GM10266 (cell line): ENCODE measurements at regions not wholly inside any gene's neighbourhood (a gene's known extent, or its start where the extent isn't known, plus 50 kb on each side); places are given as distances from the start of the nearest gene placed in this dataset.

Experiments
- DNase-seq: peaks from one replicate; pipeline ENCODE4 v3.0.0; 2012; ENCODE audit errors: extremely low spot score
- CTCF ChIP-seq: IDR thresholded peaks from 2 replicates; pipeline ENCODE4 v1.5.1; 2012; ENCODE audit warnings: mild to moderate bottlenecking, low read depth; ENCODE audit not compliant: control insufficient read depth, insufficient read depth; ENCODE audit errors: missing control alignments

GRCh38 chr5:93191035-93191817 is 389.8 kb downstream of the NR2F1-AS1 start:
- no peak for DNase-seq
- TF ChIP-seq CTCF: no peak

DNA sequence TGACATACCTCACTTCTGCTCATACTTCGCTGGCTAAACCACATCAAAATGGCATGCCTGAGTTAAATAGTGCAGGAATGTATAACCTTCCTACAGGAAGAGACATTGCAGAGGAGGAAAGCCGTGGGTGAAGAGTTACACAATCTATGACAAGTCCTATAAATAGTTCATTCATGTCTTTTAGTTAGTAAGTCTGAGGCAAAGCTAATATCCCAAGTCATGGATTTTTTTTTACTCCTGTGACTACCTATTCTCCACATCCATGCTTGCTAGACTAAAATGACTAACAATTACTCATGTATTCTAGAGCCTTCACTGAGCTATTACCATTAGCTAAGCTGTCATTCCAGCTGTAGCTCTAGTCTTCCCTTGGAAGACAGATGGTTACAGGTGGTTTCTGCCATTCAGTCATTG is 391.3 kb downstream of the NR2F1-AS1 start:
- TF ChIP-seq CTCF: no peak
- no peak for DNase-seq

- DNase-seq: no peak
- no peak for TF ChIP-seq CTCF
Measured at GRCh38 chr5:93188876-93189485, 392.0 kb downstream of the NR2F1-AS1 start.

DNA sequence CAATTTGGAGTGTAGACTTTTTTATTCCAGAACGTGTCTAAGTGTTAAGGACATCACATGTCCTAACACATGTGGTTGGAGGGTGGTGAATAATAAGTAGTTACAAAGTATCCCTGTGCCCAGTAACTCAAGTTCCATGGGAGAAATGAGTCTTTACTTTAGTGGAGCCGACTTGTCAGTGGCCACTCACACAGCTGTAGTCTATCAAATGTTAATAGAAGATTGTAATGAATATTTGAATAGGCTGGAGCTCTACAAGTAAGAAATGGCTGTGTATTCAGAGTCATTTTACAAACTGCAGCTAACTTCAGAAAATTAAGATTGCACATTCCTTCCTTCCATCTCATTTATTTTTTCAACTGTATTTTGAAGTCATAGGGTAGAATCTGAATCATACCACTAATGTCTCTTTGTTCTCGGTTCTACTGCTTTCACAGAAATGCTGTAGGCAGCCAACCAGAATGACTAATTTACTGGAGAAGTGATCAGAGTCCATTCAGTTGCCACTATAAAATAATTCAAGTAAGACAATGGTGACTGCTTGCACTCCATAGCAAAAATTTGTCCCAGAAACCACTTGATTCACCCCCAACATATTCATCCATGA is 394.8 kb downstream of the NR2F1-AS1 start:
- no peak for DNase-seq
- no peak for TF ChIP-seq CTCF

GRCh38 chr5:93184041-93184440 is 397.0 kb downstream of the NR2F1-AS1 start:
- DNase-seq: no peak
- no peak for TF ChIP-seq CTCF

GRCh38 chr5:93179466-93179865 is 401.6 kb downstream of the NR2F1-AS1 start:
- no peak for DNase-seq
- no peak for TF ChIP-seq CTCF

DNA sequence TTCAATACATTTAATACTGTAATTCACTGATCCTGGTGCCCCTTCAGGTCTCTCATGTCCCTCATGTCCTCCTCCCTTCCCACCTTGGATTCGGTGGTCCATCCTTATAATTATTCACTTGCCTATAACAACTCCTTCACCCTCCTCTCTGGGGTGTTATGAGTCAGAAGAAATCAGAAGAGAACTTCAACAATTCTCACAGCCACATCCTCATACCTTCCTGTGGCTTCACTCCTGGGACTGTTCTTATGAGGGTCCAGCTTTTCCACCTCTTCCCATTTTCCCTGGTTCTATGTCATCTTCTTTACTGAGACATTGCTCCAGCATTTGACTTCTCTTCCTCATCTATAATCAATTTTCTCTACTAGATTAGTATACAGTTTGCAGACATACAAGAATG is 406.1 kb downstream of the NR2F1-AS1 start:
- no peak for TF ChIP-seq CTCF
- no peak for DNase-seq
